ENCODE measurements at regions not wholly inside any gene's neighbourhood (a gene's known extent, or its start where the extent isn't known, plus 50 kb on each side); places are given as distances from the start of the nearest gene placed in this dataset.

- Histone ChIP-seq H3K9me3 (no peaks in the 10 kb centered on the region), H3K4me3 (no peak overlapping the region), H3K27me3 (no peaks in the 10 kb centered on the region), H3K27ac (no peak overlapping the region), H3K36me3 (no peaks in the 10 kb centered on the region), H3K4me1 (no peaks in the 10 kb centered on the region)
- no peak for DNase-seq
- TF ChIP-seq POLR2A (IDR thresholded peaks at IDR 0.05) = no peak
- no peak for TF ChIP-seq CTCF (IDR thresholded peaks at IDR 0.05)
- WGBS, 5 donors = 68 to 82% (median 79%) methylated on average over 2 of the region's 2 CpGs
- intact Hi-C loops (cut with DNase I; ENCODE audit: low total_unique reads) = no loop called here
These were observed 70.9 kb upstream of the SMIM31 start for GRCh38 chr4:164683040-164683439.

GRCh38 chr4:164695650-164696049 is 58.3 kb upstream of the SMIM31 start:
- 70 to 81% (median 75%) methylated on average over 3 of the region's 3 CpGs for WGBS, 5 donors
- TF ChIP-seq POLR2AphosphoS5 (IDR thresholded peaks at IDR 0.05) = no peak
- TF ChIP-seq EP300 (IDR thresholded peaks at IDR 0.05) = no peak
- no peak for TF ChIP-seq POLR2A (IDR thresholded peaks at IDR 0.05)
- TF ChIP-seq CTCF (IDR thresholded peaks at IDR 0.05) = no peak
- H3K9me3 ChIP-seq = no peaks in the 10 kb centered on the region
- no peak for DNase-seq
- intact Hi-C loops (cut with DNase I; ENCODE audit: low total_unique reads) = no loop called here
- H3K27me3 ChIP-seq = no peaks in the 10 kb centered on the region
- H3K4me1 ChIP-seq = no peaks in the 10 kb centered on the region
- H3K4me3 ChIP-seq = no peak overlapping the region
- H3K27ac ChIP-seq = no peak overlapping the region
- no peaks in the 10 kb centered on the region for H3K36me3 ChIP-seq

- Histone ChIP-seq H3K27ac (no peak overlapping the region), H3K4me3 (no peak overlapping the region), H3K4me1 (no peaks in the 10 kb centered on the region), H3K27me3 (no peaks in the 10 kb centered on the region), H3K9me3 (no peaks in the 10 kb centered on the region), H3K36me3 (no peaks in the 10 kb centered on the region)
- no peak for DNase-seq
- WGBS, 5 donors = 65 to 74% (median 72%) methylated on average over 10 of the region's 10 CpGs
- no peak for TF ChIP-seq EP300 (IDR thresholded peaks at IDR 0.05)
- no peak for TF ChIP-seq CTCF (IDR thresholded peaks at IDR 0.05)
- TF ChIP-seq POLR2AphosphoS5 (IDR thresholded peaks at IDR 0.05) = no peak
- no peak for TF ChIP-seq POLR2A (IDR thresholded peaks at IDR 0.05)
- intact Hi-C loops (cut with DNase I; ENCODE audit: low total_unique reads) = no loop called here
These were observed 53.5 kb upstream of the SMIM31 start for GRCh38 chr4:164700471-164700870.

- H3K27me3 ChIP-seq = no peaks in the 10 kb centered on the region
- intact Hi-C loops (cut with DNase I; ENCODE audit: low total_unique reads) = no loop called here
- H3K4me1 ChIP-seq = no peaks in the 10 kb centered on the region
- TF ChIP-seq POLR2A (IDR thresholded peaks at IDR 0.05) (no peak), EP300 (IDR thresholded peaks at IDR 0.05) (no peak), POLR2AphosphoS5 (IDR thresholded peaks at IDR 0.05) (no peak), CTCF (IDR thresholded peaks at IDR 0.05) (no peak)
- no peak overlapping the region for H3K27ac ChIP-seq
- H3K4me3 ChIP-seq = no peak overlapping the region
- WGBS, 5 donors = 43 to 64% (median 58%) methylated on average over 4 of the region's 4 CpGs
- H3K36me3 ChIP-seq = no peaks in the 10 kb centered on the region
- no peak for DNase-seq
- H3K9me3 ChIP-seq = no peaks in the 10 kb centered on the region
These were observed 52.3 kb upstream of the SMIM31 start for GRCh38 chr4:164701665-164702064.

Small RNA genes lying in the stretch of these regions (small RNA-seq; reads per million reads assigned to genes)
- gene AC074198.2 (0 reads per million in 4 donors), gene RNU6-284P (0 reads per million in 4 donors)

All from stomach (tissue), 8 donors.